GM12891 (cell line): ENCODE measurements at regions not wholly inside any gene's neighbourhood (a gene's known extent, or its start where the extent isn't known, plus 50 kb on each side); places are given as distances from the start of the nearest gene placed in this dataset.
"Not testable (repeated sequence)": the region's sequence is repeated elsewhere in the genome, so short reads cannot be mapped to it uniquely, and the experiment has no call there.

Experiments
- PAX5 ChIP-seq: IDR thresholded peaks from 2 replicates; pipeline ENCODE4 v1.6.1; 2011; ENCODE audit warnings: low read length, moderate library complexity, mild to moderate bottlenecking; ENCODE audit not compliant: insufficient read depth, severe bottlenecking
- POLR2A ChIP-seq: IDR thresholded peaks from 2 replicates; pipeline ENCODE4 v1.6.1; 2011; ENCODE audit warnings: low read depth, low read length, control low read depth
- POLR2AphosphoS5 ChIP-seq: IDR thresholded peaks from 2 replicates; pipeline ENCODE4 v1.6.1; 2011; ENCODE audit warnings: low read depth, low read length, control low read depth
- POU2F2 ChIP-seq: IDR thresholded peaks from 2 replicates; pipeline ENCODE4 v1.6.1; 2011; ENCODE audit warnings: low read depth, mild to moderate bottlenecking, control low read depth, low read length, moderate library complexity
- SPI1 ChIP-seq: IDR thresholded peaks from 2 replicates; pipeline ENCODE4 v1.6.1; 2011; ENCODE audit warnings: low read depth, low read length, control low read depth
- TAF1 ChIP-seq: IDR thresholded peaks from 2 replicates; pipeline ENCODE4 v1.6.1; 2011; ENCODE audit warnings: low read depth, low read length, control low read depth

DNA sequence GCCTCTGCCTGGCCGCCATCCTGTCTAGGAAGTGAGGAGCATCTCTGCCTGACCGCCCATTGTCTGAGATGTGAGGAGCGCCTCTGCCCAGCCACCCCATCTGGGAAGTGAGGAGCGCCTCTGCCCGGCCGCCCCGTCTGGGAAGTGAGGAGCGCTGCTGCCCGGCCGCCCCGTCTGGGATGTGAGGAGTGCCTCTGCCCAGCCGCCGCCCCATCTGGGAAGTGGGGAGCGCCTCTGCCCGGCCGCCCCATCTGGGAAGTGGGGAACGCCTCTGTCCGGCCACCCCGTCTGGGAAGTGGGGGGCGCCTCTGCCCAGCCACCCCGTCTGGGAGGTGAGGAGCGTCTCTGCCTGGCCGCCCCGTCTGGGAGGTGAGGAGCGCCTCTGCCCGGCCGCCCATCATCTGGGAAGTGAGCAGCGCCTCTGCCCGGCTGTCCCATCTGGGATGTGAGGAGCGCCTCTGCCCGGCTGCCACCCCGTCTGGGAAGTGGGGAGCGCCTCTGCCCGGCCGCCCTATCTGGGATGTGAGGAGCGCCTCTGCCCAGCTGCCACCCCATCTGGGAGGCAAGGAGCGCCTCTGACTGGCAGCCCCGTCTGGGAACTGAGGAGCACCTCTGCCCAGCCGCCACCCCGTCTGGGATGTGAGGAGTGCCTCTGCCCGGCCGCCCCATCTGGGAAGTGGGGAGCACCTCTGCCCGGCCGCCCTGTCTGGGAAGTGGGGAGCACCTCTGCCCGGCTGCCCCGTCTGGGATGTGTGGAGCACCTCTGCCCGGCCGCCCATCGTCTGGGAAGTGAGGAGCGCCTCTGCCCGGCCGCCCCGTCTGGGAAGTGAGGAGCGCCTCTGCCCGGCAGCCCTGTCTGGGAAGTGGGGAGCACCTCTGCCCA is 787.3 kb downstream of the PLA2G4A start:
- TF ChIP-seq POLR2A, POLR2AphosphoS5, SPI1, TAF1, PAX5, POU2F2: not testable (repeated sequence)
